Psoas muscle (tissue), 7 donors: ENCODE measurements at regions not wholly inside any gene's neighbourhood (a gene's known extent, or its start where the extent isn't known, plus 50 kb on each side); places are given as distances from the start of the nearest gene placed in this dataset.

Source experiments
- ATAC-seq, 4 donors: fragments of 200-7000 bp; cut with Tn5 transposase; one replicate each; pipeline ENCODE4 v1.9.1; 2020; ENCODE audit warnings: moderate library complexity in 3 of 4, mild to moderate bottlenecking in 2 of 4
- DNase-seq, 2 donors: peaks; one replicate each; pipeline ENCODE4 v3.0.0-alpha.2; 2020
- H3K27ac ChIP-seq: fragments of 200-600 bp; one replicate; pipeline ENCODE4 v1.8.0; 2022
- H3K27me3 ChIP-seq, 3 donors: fragments of 200-600 bp in 1 of 3; one replicate each; pipeline versions ENCODE4 v1.6.1 to v1.8.0; 2013 to 2022; ENCODE audit warnings: low read length in 2 of 3, mild to moderate bottlenecking in 2 of 3, moderate library complexity in 1 of 3; ENCODE audit not compliant: insufficient read depth in 3 of 3
- H3K36me3 ChIP-seq, 2 donors: fragments of 200-600 bp in 1 of 2; one replicate each; pipeline versions ENCODE4 v1.6.1 to v1.8.0; 2013 to 2022; ENCODE audit warnings: low read depth in 1 of 2, mild to moderate bottlenecking in 1 of 2, moderate library complexity in 1 of 2; ENCODE audit not compliant: insufficient read depth in 1 of 2
- H3K4me1 ChIP-seq: fragments of 200-600 bp; one replicate; pipeline ENCODE4 v1.8.0; 2022
- H3K4me3 ChIP-seq: fragments of 200-600 bp; one replicate; pipeline ENCODE4 v1.8.0; 2022; ENCODE audit warnings: mild to moderate bottlenecking
- H3K9me3 ChIP-seq: fragments of 200-600 bp; one replicate; pipeline ENCODE4 v1.8.0; 2022
- CTCF ChIP-seq: fragments of 200-600 bp; IDR thresholded peaks from one replicate; pipeline ENCODE4 v1.8.0; 2022; ENCODE audit warnings: antibody characterized with exemption
- WGBS, 3 donors: extraction: QIAGEN DNeasy Blood & Tissue Kit; methylation state at CpG; one replicate each; pipeline versions ENCODE4 v1.1.6 to v1.1.7; 2013; 5-methylcytosine and 5-hydroxymethylcytosine counted together
- intact Hi-C, 2 donors: fragments of 100-400 bp; cut with DNase I; formaldehyde crosslinking; loops; one replicate each; pipeline versions ENCODE4 v1.11.0 to v1.14.2; 2022
- donor health status: healthy with polysubstance abuse.
- donor health status: DM: no; HTN: no; CAD: no; lungs with moderate emphysema.
- donor health status: Bipolar disorder and iron deficiency.
- donor health status: healthy.
- donor health status: DM: yes; HTN: yes; CAD: no.
- donor health status: DM: no; HTN: no; CAD: no.
- donor health status: DM: yes; HTN: yes; CAD: no.

GRCh38 chr15:94968133-94968532 lies 736.8 kb downstream of the MCTP2 start:
- ATAC-seq (no peak), DNase-seq (no peak)
- no peak for TF ChIP-seq CTCF
- no peak overlapping the region for H3K27ac ChIP-seq
- H3K9me3 ChIP-seq = no peaks in the 10 kb centered on the region
- intact Hi-C loops = no loop called here
- no peak overlapping the region for H3K4me3 ChIP-seq
- no peaks in the 10 kb centered on the region for H3K36me3 ChIP-seq
- H3K4me1 ChIP-seq = no peaks in the 10 kb centered on the region
- H3K27me3 ChIP-seq = no peaks in the 10 kb centered on the region
- 36 to 52% (median 43%) methylated on average over 5 of the region's 5 CpGs for WGBS, 3 donors

DNA sequence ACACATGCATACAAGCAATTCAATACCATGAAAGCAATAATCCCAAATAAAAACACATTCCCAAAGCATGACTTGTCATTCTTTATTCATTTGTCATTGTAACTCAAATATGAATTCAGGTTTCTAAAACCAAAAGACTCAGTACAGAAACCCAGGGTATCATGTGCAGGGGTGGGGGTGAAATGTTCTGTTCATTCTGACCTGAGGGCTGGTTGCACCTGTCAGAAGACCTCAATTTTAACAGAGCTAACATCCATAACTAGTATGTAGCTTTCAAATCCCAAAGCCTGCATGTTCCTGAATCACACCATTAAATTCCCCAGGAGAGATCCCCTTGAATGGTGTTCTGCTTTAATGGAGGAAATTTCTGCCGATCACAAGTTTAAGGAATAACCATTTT lies 738.7 kb downstream of the MCTP2 start:
- Histone ChIP-seq H3K9me3 (no peaks in the 10 kb centered on the region), H3K27ac (no peak overlapping the region), H3K36me3 (no peaks in the 10 kb centered on the region), H3K27me3 (no peaks in the 10 kb centered on the region), H3K4me1 (no peaks in the 10 kb centered on the region), H3K4me3 (no peak overlapping the region)
- no peak for TF ChIP-seq CTCF
- 50 to 56% (median 54%) methylated on average over 1 of the region's 1 CpG for WGBS, 3 donors
- DNase-seq = no peak
- intact Hi-C loops = no loop called here
- no peak for ATAC-seq

- no peaks in the 10 kb centered on the region for H3K4me1 ChIP-seq
- WGBS, 3 donors = 38 to 52% (median 50%) methylated on average over 9 of the region's 9 CpGs
- ATAC-seq = no peak
- no peak overlapping the region for H3K27ac ChIP-seq
- H3K27me3 ChIP-seq = no peaks in the 10 kb centered on the region
- no peak for DNase-seq
- no peaks in the 10 kb centered on the region for H3K9me3 ChIP-seq
- no peak for TF ChIP-seq CTCF
- no peak overlapping the region for H3K4me3 ChIP-seq
- H3K36me3 ChIP-seq = no peaks in the 10 kb centered on the region
- intact Hi-C loops = no loop called here
Observed at GRCh38 chr15:94970802-94971201, 739.4 kb downstream of the MCTP2 start.

DNA sequence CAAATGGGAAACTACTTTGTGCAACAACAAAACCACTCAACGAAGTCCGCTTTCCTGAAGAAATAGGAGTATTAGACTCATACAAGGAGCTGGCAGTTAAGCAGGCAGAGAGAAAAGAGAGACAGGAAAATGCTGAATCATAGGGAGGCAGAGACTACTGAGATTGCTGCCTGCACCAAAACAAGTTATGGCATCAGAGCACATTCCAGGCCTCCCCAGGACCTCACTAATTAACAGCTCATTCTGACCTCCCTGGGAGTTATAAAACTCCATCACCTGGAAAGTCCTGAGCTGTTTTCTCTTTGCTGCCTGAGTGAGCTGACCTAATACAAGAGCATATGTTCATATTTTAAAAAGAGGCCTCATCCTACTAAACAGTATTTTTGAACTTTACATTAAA lies 741.0 kb downstream of the MCTP2 start:
- no peak overlapping the region for H3K4me3 ChIP-seq
- intact Hi-C loops = no loop called here

More for the DNA sequence above, 741.0 kb downstream of the MCTP2 start:
- DNase-seq (no peak), ATAC-seq (no peak)
- H3K4me1 ChIP-seq = no peaks in the 10 kb centered on the region
- no peak overlapping the region for H3K27ac ChIP-seq
- no peaks in the 10 kb centered on the region for H3K36me3 ChIP-seq
- H3K27me3 ChIP-seq = no peaks in the 10 kb centered on the region
- H3K9me3 ChIP-seq = no peaks in the 10 kb centered on the region
- WGBS, 3 donors = 79 to 85% (median 80%) methylated on average over 2 of the region's 2 CpGs
- no peak for TF ChIP-seq CTCF
